Caco-2 (cell line): ENCODE measurements at regions not wholly inside any gene's neighbourhood (a gene's known extent, or its start where the extent isn't known, plus 50 kb on each side); places are given as distances from the start of the nearest gene placed in this dataset.

Experiments used
- BruUV-seq: library from RNA; stranded (reverse); fragments of 400-500 nt; replicated peaks from 2 replicates; lab custom pipeline; 2021; lab: Mats Ljungman, UMichigan
- CTCF ChIA-PET: fragments of 300-600 bp; sonication (Branson Sonifier 250); formaldehyde crosslinking; loops from one replicate; lab custom pipeline; 2022; ENCODE audit warnings: antibody characterized with exemption; lab: Charles Lee
- POLR2A ChIA-PET: fragments of 300-600 bp; sonication (Branson Sonifier 250); formaldehyde crosslinking; loops from one replicate; lab custom pipeline; 2022; ENCODE audit warnings: antibody characterized with exemption; lab: Charles Lee
- DNase-seq, 2 experiments: peaks; one replicate each; pipeline versions ENCODE4 v3.0.0 to v3.0.0-alpha.2; 2020 to 2022
- H3K27me3 ChIP-seq: replicated peaks from 2 replicates; pipeline ENCODE4 v1.6.0; 2011; ENCODE audit warnings: low read length; ENCODE audit not compliant: control insufficient read depth, insufficient read depth
- H3K36me3 ChIP-seq: 2 replicates; pipeline ENCODE4 v1.5.1; 2011; ENCODE audit warnings: low read length; ENCODE audit not compliant: control insufficient read depth, insufficient read depth
- H3K4me1 ChIP-seq: fragments of 250-450 bp; sonication (Bioruptor Pico); 2 replicates; pipeline ENCODE4 v1.5.1; 2020; ENCODE audit warnings: mild to moderate bottlenecking
- H3K4me3 ChIP-seq: 2 replicates; pipeline ENCODE4 v1.5.1; 2011; ENCODE audit warnings: low read depth, mild to moderate bottlenecking, control low read depth, low read length
- H3K9me3 ChIP-seq: fragments of 250-450 bp; sonication (Bioruptor Pico); 2 replicates; pipeline ENCODE4 v1.5.1; 2020; ENCODE audit warnings: mild to moderate bottlenecking, moderate library complexity
- H3K27ac Mint-ChIP-seq: one replicate; pipeline ENCODE4 v1.8.0; 2022; ENCODE audit warnings: mixed read lengths; ENCODE audit not compliant: unreplicated experiment
- H3K27me3 Mint-ChIP-seq: one replicate; pipeline ENCODE4 v1.8.0; 2022; ENCODE audit warnings: mixed read lengths; ENCODE audit not compliant: insufficient read depth, unreplicated experiment
- H3K36me3 Mint-ChIP-seq: one replicate; pipeline ENCODE4 v1.8.0; 2022; ENCODE audit warnings: mild to moderate bottlenecking, mixed read lengths; ENCODE audit not compliant: insufficient read depth, unreplicated experiment
- H3K4me1 Mint-ChIP-seq: one replicate; pipeline ENCODE4 v1.8.0; 2022; ENCODE audit warnings: low read depth, mixed read lengths; ENCODE audit not compliant: unreplicated experiment
- H3K4me3 Mint-ChIP-seq: one replicate; pipeline ENCODE4 v1.8.0; 2022; ENCODE audit warnings: mild to moderate bottlenecking, moderate library complexity, mixed read lengths; ENCODE audit not compliant: unreplicated experiment
- H3K9me3 Mint-ChIP-seq: one replicate; pipeline ENCODE4 v1.8.0; 2022; ENCODE audit warnings: mixed read lengths; ENCODE audit not compliant: unreplicated experiment
- CTCF ChIP-seq, 2 experiments: fragments of 200-600 bp in 1 of 2; IDR thresholded peaks; 1 replicate in 1 of 2; 2 replicates in 1 of 2; pipeline versions ENCODE4 v1.5.1 to v1.8.0; 2011 to 2022; ENCODE audit warnings: antibody characterized with exemption in 1 of 2, control low read depth in 1 of 2, inconsistent platforms in 1 of 2, low read depth in 1 of 2, low read length in 1 of 2, mild to moderate bottlenecking in 1 of 2, moderate library complexity in 1 of 2; ENCODE audit not compliant: insufficient read depth in 1 of 2, severe bottlenecking in 1 of 2, unreplicated experiment in 1 of 2
- intact Hi-C: fragments of 100-400 bp; cut with micrococcal nuclease; formaldehyde crosslinking; loops from one replicate; pipeline ENCODE4 v1.10.0; 2022; ENCODE audit not compliant: unreplicated experiment

- Histone ChIP-seq H3K4me1 (no peaks in the 10 kb centered on the region), H3K4me3 (no peak overlapping the region), H3K27me3 (no peaks in the 10 kb centered on the region), H3K36me3 (no peaks in the 10 kb centered on the region), H3K9me3 (no peaks in the 10 kb centered on the region)
- POLR2A ChIA-PET, result no interaction called here
- Mint-ChIP-seq H3K4me3 (no peak overlapping the region), H3K27me3 (peaks cover 4% of the 10 kb centered on the region), H3K27ac (no peak overlapping the region), H3K9me3 (peaks cover 9% of the 10 kb centered on the region), H3K4me1 (no peaks in the 10 kb centered on the region), H3K36me3 (no peaks in the 10 kb centered on the region)
- no TSS peak for BruUV-seq
- CTCF ChIA-PET, result interaction anchor here (0.7 kb wide), 1 partner anchor 32 kb away, joined by 3 read pairs; no protein-coding TSS in a partner anchor
- no peak for DNase-seq
- intact Hi-C loops, result no loop called here
- no peak for TF ChIP-seq CTCF (IDR thresholded peaks at IDR 0.05; ENCODE audit: insufficient read depth in 1 of 2, low read depth in 1 of 2, low read length in 1 of 2, severe bottlenecking in 1 of 2, unreplicated experiment in 1 of 2)
These were observed 118.7 kb downstream of the BMP2 start for GRCh38 chr20:6886065-6886729.

GRCh38 chr20:6887966-6888365 is 120.5 kb downstream of the BMP2 start:
- ChIA-PET CTCF (no interaction called here), POLR2A (no interaction called here)
- BruUV-seq, result no TSS peak

GRCh38 chr20:6888736-6889395 is 121.4 kb downstream of the BMP2 start:
- TF ChIP-seq CTCF (IDR thresholded peaks at IDR 0.05; ENCODE audit: insufficient read depth in 1 of 2, low read depth in 1 of 2, low read length in 1 of 2, severe bottlenecking in 1 of 2, unreplicated experiment in 1 of 2), result no peak
- intact Hi-C loops, result no loop called here
- Histone ChIP-seq H3K9me3 (no peaks in the 10 kb centered on the region), H3K4me3 (no peak overlapping the region), H3K4me1 (no peaks in the 10 kb centered on the region), H3K27me3 (no peaks in the 10 kb centered on the region), H3K36me3 (no peaks in the 10 kb centered on the region)
- CTCF ChIA-PET, result no interaction called here
- no peak for DNase-seq
- Mint-ChIP-seq H3K36me3 (no peaks in the 10 kb centered on the region), H3K4me1 (no peaks in the 10 kb centered on the region), H3K9me3 (peaks cover 9% of the 10 kb centered on the region), H3K4me3 (no peak overlapping the region), H3K27me3 (peaks cover 11% of the 10 kb centered on the region), H3K27ac (no peak overlapping the region)
- POLR2A ChIA-PET, result no interaction called here
- BruUV-seq, result no TSS peak

More at GRCh38 chr20:6887966-6888365, 120.5 kb downstream of the BMP2 start:
- Mint-ChIP-seq H3K9me3 (peaks cover 9% of the 10 kb centered on the region), H3K36me3 (no peaks in the 10 kb centered on the region), H3K27me3 (peaks cover 10% of the 10 kb centered on the region), H3K4me1 (no peaks in the 10 kb centered on the region), H3K27ac (no peak overlapping the region), H3K4me3 (no peak overlapping the region)
- H3K4me1 ChIP-seq, result no peaks in the 10 kb centered on the region
- intact Hi-C loops, result no loop called here
- H3K36me3 ChIP-seq, result no peaks in the 10 kb centered on the region
- no peaks in the 10 kb centered on the region for H3K9me3 ChIP-seq
- no peak overlapping the region for H3K4me3 ChIP-seq
- no peaks in the 10 kb centered on the region for H3K27me3 ChIP-seq
- TF ChIP-seq CTCF (IDR thresholded peaks at IDR 0.05; ENCODE audit: insufficient read depth in 1 of 2, low read depth in 1 of 2, low read length in 1 of 2, severe bottlenecking in 1 of 2, unreplicated experiment in 1 of 2), result no peak
- no peak for DNase-seq
